B cell (primary cell): ENCODE measurements at regions not wholly inside any gene's neighbourhood (a gene's known extent, or its start where the extent isn't known, plus 50 kb on each side); places are given as distances from the start of the nearest gene placed in this dataset.

Experiments
- ATAC-seq: fragments of 200-7000 bp; cut with Tn5 transposase; one replicate; pipeline ENCODE4 v1.10.0; 2021; ENCODE audit warnings: low read depth, mild to moderate bottlenecking, moderate number of reproducible peaks, moderate library complexity
- CTCF ChIA-PET: fragments of 350-600 bp; sonication (Branson Sonifier 250); formaldehyde crosslinking; loops from one replicate; lab custom pipeline; 2021; ENCODE audit warnings: antibody characterized with exemption, inconsistent platforms; lab: Charles Lee
- POLR2A ChIA-PET: fragments of 350-600 bp; sonication (Branson Sonifier 250); formaldehyde crosslinking; loops from one replicate; lab custom pipeline; 2021; ENCODE audit warnings: antibody characterized with exemption; lab: Charles Lee
- DNase-seq: peaks from one replicate; pipeline ENCODE4 v3.0.0; 2013
- H2AFZ ChIP-seq: 2 replicates; pipeline ENCODE4 v1.6.1; 2012; ENCODE audit warnings: mild to moderate bottlenecking, low read depth, low read length; ENCODE audit not compliant: insufficient read depth, poor library complexity, severe bottlenecking
- H3K27ac ChIP-seq, 2 donors: 1 replicate in 1 of 2; 2 replicates in 1 of 2; pipeline ENCODE4 v1.5.1; 2012 to 2013; ENCODE audit warnings: low read length in 2 of 2, mild to moderate bottlenecking in 2 of 2, moderate library complexity in 1 of 2
- H3K27me3 ChIP-seq, 4 experiments: fragments of 200-600 bp in 1 of 4; sonication (generic) in 1 of 4; replicated peaks in 1 of 4; 1 replicate in 2 of 4; 2 replicates in 2 of 4; pipeline versions ENCODE4 v1.6.1 to v1.7.0; 2013 to 2016; ENCODE audit warnings: low read length in 3 of 4, mild to moderate bottlenecking in 2 of 4, mixed read lengths in 1 of 4, moderate library complexity in 1 of 4; ENCODE audit not compliant: insufficient read depth in 4 of 4, control insufficient read depth in 3 of 4; ENCODE audit errors: control extremely low read depth in 1 of 4
- H3K36me3 ChIP-seq, 2 experiments: replicated peaks in 1 of 2; 1 replicate in 1 of 2; 2 replicates in 1 of 2; pipeline versions ENCODE4 v1.6.1 to v1.7.1; 2013; ENCODE audit warnings: low read length in 1 of 2; ENCODE audit not compliant: insufficient read depth in 2 of 2, control insufficient read depth in 1 of 2; ENCODE audit errors: control extremely low read depth in 1 of 2, extremely low read depth in 1 of 2
- H3K4me1 ChIP-seq, 2 donors: fragments of 200-600 bp in 1 of 2; sonication (generic) in 1 of 2; 1 replicate in 1 of 2; 2 replicates in 1 of 2; pipeline versions ENCODE4 v1.5.1 to v1.6.1; 2013 to 2017; ENCODE audit warnings: low read length in 2 of 2; ENCODE audit not compliant: control insufficient read depth in 2 of 2, insufficient read depth in 2 of 2
- H3K4me2 ChIP-seq: replicated peaks from 2 replicates; pipeline ENCODE3; 2012; ENCODE audit warnings: mild to moderate bottlenecking, low read depth, low read length; ENCODE audit not compliant: poor library complexity, severe bottlenecking
- H3K4me3 ChIP-seq, 5 experiments: fragments of 200-600 bp in 1 of 5; sonication (generic) in 1 of 5; 1 replicate in 3 of 5; 2 replicates in 2 of 5; pipeline versions ENCODE4 v1.5.1 to v1.7.0; 2011 to 2016; ENCODE audit warnings: low read length in 4 of 5, mild to moderate bottlenecking in 4 of 5, low read depth in 2 of 5, control low read depth in 1 of 5, moderate library complexity in 1 of 5; ENCODE audit not compliant: insufficient read depth in 1 of 5; ENCODE audit errors: control extremely low read depth in 1 of 5, extremely low read depth in 1 of 5
- H3K79me2 ChIP-seq: fragments of 200-600 bp; sonication (generic); one replicate; pipeline ENCODE4 v1.6.0; 2016; ENCODE audit warnings: low read length; ENCODE audit not compliant: control insufficient read depth, insufficient read depth
- H3K9ac ChIP-seq: fragments of 200-600 bp; sonication (generic); 2 replicates; pipeline ENCODE4 v1.6.1; 2017; ENCODE audit warnings: mild to moderate bottlenecking, low read length, moderate library complexity
- H3K9me3 ChIP-seq, 3 donors: one replicate each; pipeline versions ENCODE4 v1.6.1 to v1.7.1; 2013; ENCODE audit warnings: low read length in 2 of 3; ENCODE audit not compliant: control insufficient read depth in 2 of 3, insufficient read depth in 1 of 3; ENCODE audit errors: control extremely low read depth in 1 of 3
- H4K20me1 ChIP-seq: 2 replicates; pipeline ENCODE4 v1.6.0; 2012; ENCODE audit warnings: mild to moderate bottlenecking, low read length; ENCODE audit not compliant: insufficient read depth, control insufficient read depth, poor library complexity, severe bottlenecking
- H3K27ac Mint-ChIP-seq: one replicate; pipeline ENCODE4 v1.8.0; 2021; ENCODE audit warnings: mixed read lengths
- H3K27me3 Mint-ChIP-seq: one replicate; pipeline ENCODE4 v1.8.0; 2021; ENCODE audit warnings: mixed read lengths
- H3K4me1 Mint-ChIP-seq: one replicate; pipeline ENCODE4 v1.8.0; 2021; ENCODE audit warnings: mixed read lengths
- H3K4me3 Mint-ChIP-seq: one replicate; pipeline ENCODE4 v1.8.0; 2021; ENCODE audit warnings: mixed read lengths
- H3K9me3 Mint-ChIP-seq: one replicate; pipeline ENCODE4 v1.8.0; 2022; ENCODE audit warnings: mixed read lengths; ENCODE audit not compliant: insufficient read depth
- EZH2 ChIP-seq: IDR thresholded peaks from 2 replicates; pipeline ENCODE4 v1.6.1; 2012; ENCODE audit warnings: borderline replicate concordance, low read depth, mild to moderate bottlenecking, moderate library complexity, low read length; ENCODE audit not compliant: insufficient read depth, poor library complexity, severe bottlenecking
- WGBS: methylation state at CpG from one replicate; pipeline ENCODE4 v1.1.5; 2013; ENCODE audit warnings: missing lambda C conversion rate; ENCODE audit not compliant: insufficient coverage; 5-methylcytosine and 5-hydroxymethylcytosine counted together
- intact Hi-C: fragments of 100-400 bp; cut with micrococcal nuclease; formaldehyde crosslinking; loops from one replicate; pipeline ENCODE4 v1.10.0; 2022
- TF ChIP-seq, protein P1 (sequence below): fragments of 200-600 bp; IDR thresholded peaks from one replicate; pipeline ENCODE4 v1.8.0; 2022; ENCODE audit warnings: antibody characterized with exemption, mild to moderate bottlenecking

- ATAC-seq (no peak), DNase-seq (no peak)
- no peak overlapping the region for H2AFZ ChIP-seq
- no peak overlapping the region for H3K9ac ChIP-seq
- no peaks in the 10 kb centered on the region for H3K79me2 ChIP-seq
- H3K9me3 Mint-ChIP-seq, result peaks cover 2% of the 10 kb centered on the region
- intact Hi-C loops, result no loop called here
- no peak overlapping the region for H3K4me3 ChIP-seq
- ChIA-PET CTCF (no interaction called here), POLR2A (no interaction called here)
- H3K4me1 Mint-ChIP-seq, result no peaks in the 10 kb centered on the region
- H3K27me3 Mint-ChIP-seq, result no peaks in the 10 kb centered on the region
- no peaks in the 10 kb centered on the region for H3K9me3 ChIP-seq
- no peaks in the 10 kb centered on the region for H3K27me3 ChIP-seq
- H4K20me1 ChIP-seq, result no peaks in the 10 kb centered on the region
- no peak overlapping the region for H3K4me3 Mint-ChIP-seq
- H3K4me2 ChIP-seq, result no peak overlapping the region
- TF ChIP-seq EZH2, result no peak
- TF ChIP-seq, protein P1, sequence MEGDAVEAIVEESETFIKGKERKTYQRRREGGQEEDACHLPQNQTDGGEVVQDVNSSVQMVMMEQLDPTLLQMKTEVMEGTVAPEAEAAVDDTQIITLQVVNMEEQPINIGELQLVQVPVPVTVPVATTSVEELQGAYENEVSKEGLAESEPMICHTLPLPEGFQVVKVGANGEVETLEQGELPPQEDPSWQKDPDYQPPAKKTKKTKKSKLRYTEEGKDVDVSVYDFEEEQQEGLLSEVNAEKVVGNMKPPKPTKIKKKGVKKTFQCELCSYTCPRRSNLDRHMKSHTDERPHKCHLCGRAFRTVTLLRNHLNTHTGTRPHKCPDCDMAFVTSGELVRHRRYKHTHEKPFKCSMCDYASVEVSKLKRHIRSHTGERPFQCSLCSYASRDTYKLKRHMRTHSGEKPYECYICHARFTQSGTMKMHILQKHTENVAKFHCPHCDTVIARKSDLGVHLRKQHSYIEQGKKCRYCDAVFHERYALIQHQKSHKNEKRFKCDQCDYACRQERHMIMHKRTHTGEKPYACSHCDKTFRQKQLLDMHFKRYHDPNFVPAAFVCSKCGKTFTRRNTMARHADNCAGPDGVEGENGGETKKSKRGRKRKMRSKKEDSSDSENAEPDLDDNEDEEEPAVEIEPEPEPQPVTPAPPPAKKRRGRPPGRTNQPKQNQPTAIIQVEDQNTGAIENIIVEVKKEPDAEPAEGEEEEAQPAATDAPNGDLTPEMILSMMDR, result no peak
- H3K27ac ChIP-seq, result no peak overlapping the region
- no peak overlapping the region for H3K27ac Mint-ChIP-seq
- H3K36me3 ChIP-seq, result no peaks in the 10 kb centered on the region
- H3K4me1 ChIP-seq, result no peaks in the 10 kb centered on the region
- WGBS, result 97% methylated on average over 3 of the region's 3 CpGs
Observed at GRCh38 chr20:11841972-11842461, 75.7 kb upstream of the BTBD3 start.

DNA sequence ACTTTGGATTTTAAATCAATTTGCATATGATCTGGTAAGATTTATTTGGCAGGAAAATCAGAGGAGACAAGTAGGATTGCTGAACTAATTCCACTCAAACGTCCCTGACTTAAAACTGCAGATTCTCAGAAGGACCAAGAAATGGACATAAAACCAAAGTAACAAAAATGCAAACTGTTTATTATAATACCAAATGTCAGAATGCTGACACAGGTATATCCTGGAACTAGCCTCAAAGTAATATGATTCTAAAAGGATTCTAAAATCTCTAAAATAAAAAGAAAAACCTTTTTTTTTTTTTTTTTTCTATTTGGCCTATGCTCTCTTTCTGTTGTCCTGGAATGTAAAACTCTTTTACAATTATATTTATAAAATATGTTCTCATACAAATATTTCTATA, 74.4 kb upstream of the BTBD3 start:
- no peaks in the 10 kb centered on the region for H3K27me3 ChIP-seq
- H3K36me3 ChIP-seq, result no peaks in the 10 kb centered on the region
- intact Hi-C loops, result no loop called here
- H3K9me3 ChIP-seq, result no peaks in the 10 kb centered on the region
- H3K4me2 ChIP-seq, result no peak overlapping the region
- ChIA-PET POLR2A (no interaction called here), CTCF (no interaction called here)
- no peaks in the 10 kb centered on the region for H3K79me2 ChIP-seq
- ATAC-seq (no peak), DNase-seq (no peak)
- no peaks in the 10 kb centered on the region for H3K4me1 Mint-ChIP-seq
- no peak overlapping the region for H3K27ac ChIP-seq
- TF ChIP-seq, protein P1, result no peak
- TF ChIP-seq EZH2, result no peak
- no peak overlapping the region for H3K27ac Mint-ChIP-seq
- no CpG with 5 or more reads among the region's 1 CpG for WGBS
- H3K9ac ChIP-seq, result no peak overlapping the region
- no peak overlapping the region for H3K4me3 Mint-ChIP-seq
- peaks cover 2% of the 10 kb centered on the region for H3K9me3 Mint-ChIP-seq
- no peak overlapping the region for H2AFZ ChIP-seq
- no peak overlapping the region for H3K4me3 ChIP-seq
- H4K20me1 ChIP-seq, result no peaks in the 10 kb centered on the region
- H3K4me1 ChIP-seq, result no peaks in the 10 kb centered on the region
- no peaks in the 10 kb centered on the region for H3K27me3 Mint-ChIP-seq
